ENCODE measurements at regions not wholly inside any gene's neighbourhood (a gene's known extent, or its start where the extent isn't known, plus 50 kb on each side); places are given as distances from the start of the nearest gene placed in this dataset.

DNA sequence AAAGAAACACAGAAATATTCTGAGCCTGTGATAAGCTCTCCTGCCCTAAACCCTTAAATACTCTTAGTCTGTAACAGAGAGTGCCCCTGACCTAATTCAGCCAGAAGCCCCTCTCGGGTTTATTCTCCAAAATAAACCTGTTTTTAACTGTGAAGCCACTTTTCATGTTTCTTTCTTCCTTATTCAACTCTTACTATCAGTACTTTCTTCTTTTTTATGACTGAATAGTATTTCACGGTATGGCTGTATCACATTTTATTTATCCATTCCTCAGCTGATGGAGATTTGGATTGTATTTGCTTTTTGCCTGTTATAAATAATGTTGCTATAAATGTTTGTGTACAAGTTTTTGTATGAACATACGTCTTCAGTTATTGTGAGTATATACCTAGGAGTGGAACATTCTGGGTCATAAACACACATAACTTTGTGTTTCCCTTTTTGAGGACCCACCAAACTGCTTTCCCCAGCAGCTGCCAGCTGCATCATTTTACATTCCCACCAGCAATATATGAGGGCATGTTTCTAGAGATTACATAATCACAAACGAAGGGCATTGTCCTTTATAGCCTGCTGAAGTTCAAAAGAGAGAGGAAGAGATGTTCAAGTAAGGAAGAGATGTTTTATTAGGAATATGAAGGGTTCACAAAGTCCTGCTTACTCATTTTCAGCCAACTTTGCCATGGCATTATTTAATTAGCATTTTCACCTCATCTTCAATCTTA, 199.4 kb upstream of the NUDT4 start:
- H3K27ac ChIP-seq (ENCODE audit: low read depth in 2 of 2, low read length in 2 of 2): no peak overlapping the region
- no peak overlapping the region for H3K4me3 ChIP-seq (ENCODE audit: low read length in 3 of 3)
- no peaks in the 10 kb centered on the region for H3K27me3 ChIP-seq (ENCODE audit: control insufficient read depth, insufficient read depth, low read length)
- intact Hi-C loops (cut with DNase I): no loop called here
- TF ChIP-seq CTCF (IDR thresholded peaks at IDR 0.05; ENCODE audit: borderline replicate concordance, extremely low read depth, insufficient read depth): no peak
- no peak for FAIRE-seq
- no peaks in the 10 kb centered on the region for H3K36me3 ChIP-seq (ENCODE audit: control insufficient read depth in 2 of 3, insufficient read depth in 3 of 3, low read length in 3 of 3)
- H3K9me3 ChIP-seq (ENCODE audit: control insufficient read depth in 2 of 3, insufficient read depth in 1 of 3, low read length in 3 of 3): no peaks in the 10 kb centered on the region
- no peak for DNase-seq
- H3K4me1 ChIP-seq (ENCODE audit: control insufficient read depth in 2 of 3, insufficient read depth in 2 of 3, low read depth in 1 of 3, low read length in 3 of 3): peaks cover 0 to 2% (median 0%) of the 10 kb centered on the region in 3 donors
- no peak overlapping the region for H3K9ac ChIP-seq (ENCODE audit: low read length in 3 of 3)

DNA sequence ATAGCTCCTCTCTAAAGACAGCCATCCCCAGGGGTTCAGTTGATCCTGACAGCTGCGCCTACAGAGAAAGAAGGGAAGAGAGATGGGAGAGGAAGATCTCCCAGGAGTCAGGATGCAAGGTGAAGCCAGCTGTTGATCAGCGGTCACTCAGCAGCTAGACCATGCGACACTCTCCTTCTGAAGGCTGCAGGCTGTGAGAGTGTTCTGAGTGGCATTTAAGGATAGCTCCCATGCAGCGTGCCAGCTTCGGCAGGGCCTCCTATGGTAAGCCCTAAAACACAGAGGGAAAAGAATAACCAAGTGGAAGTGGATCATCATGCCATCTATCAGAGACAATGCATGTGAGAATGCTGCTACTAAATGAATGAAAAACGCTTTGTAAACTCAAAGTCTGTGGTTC, 197.9 kb upstream of the NUDT4 start:
- DNase-seq (no peak), FAIRE-seq (no peak)
- Histone ChIP-seq H3K27me3 (ENCODE audit: control insufficient read depth, insufficient read depth, low read length) (no peaks in the 10 kb centered on the region), H3K4me1 (ENCODE audit: control insufficient read depth in 2 of 3, insufficient read depth in 2 of 3, low read depth in 1 of 3, low read length in 3 of 3) (peaks cover 0 to 5% (median 0%) of the 10 kb centered on the region in 3 donors), H3K27ac (ENCODE audit: low read depth in 2 of 2, low read length in 2 of 2) (no peak overlapping the region), H3K36me3 (ENCODE audit: control insufficient read depth in 2 of 3, insufficient read depth in 3 of 3, low read length in 3 of 3) (no peaks in the 10 kb centered on the region), H3K9ac (ENCODE audit: low read length in 3 of 3) (no peak overlapping the region), H3K9me3 (ENCODE audit: control insufficient read depth in 2 of 3, insufficient read depth in 1 of 3, low read length in 3 of 3) (no peaks in the 10 kb centered on the region), H3K4me3 (ENCODE audit: low read length in 3 of 3) (no peak overlapping the region)
- intact Hi-C loops (cut with DNase I): no loop called here
- no peak for TF ChIP-seq CTCF (IDR thresholded peaks at IDR 0.05; ENCODE audit: borderline replicate concordance, extremely low read depth, insufficient read depth)

DNA sequence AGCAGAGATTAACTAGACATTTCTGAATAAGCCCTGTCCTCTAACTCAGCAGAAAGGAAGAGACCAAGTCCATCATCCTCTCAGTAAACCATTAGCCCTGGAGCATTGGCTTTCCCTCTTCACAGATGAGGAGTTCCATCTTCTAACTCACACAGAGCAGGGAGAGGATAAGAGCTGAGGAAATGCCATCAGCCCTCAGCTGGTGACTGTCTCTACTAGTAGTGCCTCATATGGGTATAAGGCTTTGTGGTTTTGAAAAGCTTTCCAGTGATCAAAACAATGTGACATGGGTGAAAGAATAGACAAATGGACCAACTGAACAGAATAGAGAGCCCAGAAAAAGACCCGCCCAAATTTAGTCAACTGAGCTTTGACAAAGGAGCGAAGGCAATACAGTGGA, 197.2 kb upstream of the NUDT4 start:
- Histone ChIP-seq H3K9ac (ENCODE audit: low read length in 3 of 3) (no peak overlapping the region), H3K36me3 (ENCODE audit: control insufficient read depth in 2 of 3, insufficient read depth in 3 of 3, low read length in 3 of 3) (no peaks in the 10 kb centered on the region), H3K9me3 (ENCODE audit: control insufficient read depth in 2 of 3, insufficient read depth in 1 of 3, low read length in 3 of 3) (no peaks in the 10 kb centered on the region), H3K27ac (ENCODE audit: low read depth in 2 of 2, low read length in 2 of 2) (no peak overlapping the region), H3K4me1 (ENCODE audit: control insufficient read depth in 2 of 3, insufficient read depth in 2 of 3, low read depth in 1 of 3, low read length in 3 of 3) (peaks cover 0 to 5% (median 0%) of the 10 kb centered on the region in 3 donors), H3K27me3 (ENCODE audit: control insufficient read depth, insufficient read depth, low read length) (no peaks in the 10 kb centered on the region), H3K4me3 (ENCODE audit: low read length in 3 of 3) (no peak overlapping the region)
- no peak for FAIRE-seq
- no peak for TF ChIP-seq CTCF (IDR thresholded peaks at IDR 0.05; ENCODE audit: borderline replicate concordance, extremely low read depth, insufficient read depth)
- DNase-seq: no peak
- intact Hi-C loops (cut with DNase I): no loop called here

All from kidney (tissue), 13 donors.